K562 (cell line): ENCODE measurements at regions not wholly inside any gene's neighbourhood (a gene's known extent, or its start where the extent isn't known, plus 50 kb on each side); places are given as distances from the start of the nearest gene placed in this dataset.

Experiments used
- ARID2 ChIP-seq: fragments of 450-650 bp; IDR thresholded peaks from 2 replicates; pipeline ENCODE4 v1.6.1; 2017; ENCODE audit warnings: antibody characterized with exemption, mild to moderate bottlenecking
- CTCF ChIP-seq, 3 experiments: IDR thresholded peaks in 2 of 3; conservative IDR thresholded peaks in 1 of 3; 2 replicates each; pipeline ENCODE4 v1.5.1; 2011 to 2012; ENCODE audit warnings: low read length in 3 of 3, mild to moderate bottlenecking in 3 of 3, control low read depth in 2 of 3, improper control_type of control experiment in 1 of 3, inconsistent platforms in 1 of 3, low read depth in 1 of 3, mixed read lengths in 1 of 3, moderate library complexity in 1 of 3; ENCODE audit not compliant: insufficient read depth in 2 of 3
- GTF3C2 ChIP-seq: IDR thresholded peaks from 3 replicates; pipeline ENCODE4 v1.6.1; 2011; ENCODE audit warnings: borderline replicate concordance, mild to moderate bottlenecking, moderate library complexity; ENCODE audit not compliant: insufficient read length; ENCODE audit errors: extremely low read depth
- L3MBTL2 ChIP-seq: fragments of 450-650 bp; IDR thresholded peaks from 2 replicates; pipeline ENCODE4 v1.6.1; 2016; ENCODE audit warnings: mild to moderate bottlenecking, moderate library complexity
- MXI1 ChIP-seq: IDR thresholded peaks from 2 replicates; pipeline ENCODE4 v1.6.1; 2011; ENCODE audit warnings: low read depth, mild to moderate bottlenecking, improper control_type of control experiment, low read length
- NR3C1 ChIP-seq: sonication (generic); formaldehyde crosslinking; IDR thresholded peaks from 2 replicates; pipeline ENCODE4 v1.8.1; 2022; ENCODE audit warnings: missing genetic modification reagents
- NRF1 ChIP-seq, 2 experiments: fragments of 450-650 bp; IDR thresholded peaks in 1 of 2; conservative IDR thresholded peaks in 1 of 2; 2 replicates each; pipeline ENCODE4 v1.6.1; 2014; ENCODE audit warnings: mild to moderate bottlenecking in 2 of 2
- POLR2AphosphoS5 ChIP-seq: IDR thresholded peaks from 2 replicates; pipeline ENCODE4 v1.6.1; 2011; ENCODE audit warnings: mild to moderate bottlenecking, low read depth, low read length, moderate library complexity; ENCODE audit not compliant: control insufficient read depth, insufficient read depth
- SREBF2 ChIP-seq: sonication (generic); formaldehyde crosslinking; IDR thresholded peaks from 2 replicates; pipeline ENCODE4 v1.4.0; 2020; ENCODE audit warnings: mild to moderate bottlenecking, missing genetic modification reagents
- TBP ChIP-seq: optimal IDR thresholded peaks from 2 replicates; pipeline ENCODE3; 2011; ENCODE audit warnings: low read depth, low read length, improper control_type of control experiment
- TCF7L2 ChIP-seq: fragments of 150-350 bp; IDR thresholded peaks from 2 replicates; pipeline ENCODE4 v1.6.1; 2016; ENCODE audit warnings: low read depth, mild to moderate bottlenecking, low read length, moderate library complexity
- TSHZ1 ChIP-seq: fragments of 250-450 bp; sonication (Bioruptor Pico); IDR thresholded peaks from 2 replicates; pipeline ENCODE4 v1.4.0; 2020; ENCODE audit warnings: mild to moderate bottlenecking, moderate library complexity
- ZNF133 ChIP-seq: fragments of 250-450 bp; sonication (Bioruptor Pico); IDR thresholded peaks from 2 replicates; pipeline ENCODE4 v1.4.0; 2020; ENCODE audit warnings: mild to moderate bottlenecking
- ZNF274 ChIP-seq: IDR thresholded peaks from 2 replicates; pipeline ENCODE4 v1.6.1; 2011; ENCODE audit warnings: low read depth, mild to moderate bottlenecking, low read length, moderate library complexity, borderline replicate concordance

GRCh38 chr6:10031617-10032016 lies 383.3 kb downstream of the TFAP2A start:
- no peak for TF ChIP-seq ARID2
- no peak for TF ChIP-seq CTCF (IDR thresholded peaks at IDR 0.05 in 2 of 3, conservative IDR thresholded peaks at IDR 0.05 in 1 of 3; ENCODE audit: insufficient read depth in 2 of 3, low read depth in 1 of 3, low read length in 3 of 3)
- no peak for TF ChIP-seq NRF1 (conservative IDR thresholded peaks at IDR 0.05 in 1 of 2, IDR thresholded peaks at IDR 0.05 in 1 of 2)
- no peak for TF ChIP-seq TCF7L2
- no peak for TF ChIP-seq ZNF133 (CRISPR knock-in tag)
- no peak for TF ChIP-seq ZNF274
- TF ChIP-seq NR3C1, result no peak
- TF ChIP-seq TSHZ1, result no peak
- no peak for TF ChIP-seq SREBF2 (CRISPR knock-in tag)
- no peak for TF ChIP-seq TBP
- TF ChIP-seq L3MBTL2, result no peak
- no peak for TF ChIP-seq POLR2AphosphoS5
- no peak for TF ChIP-seq GTF3C2
- no peak for TF ChIP-seq MXI1
